Tibial artery (tissue), 4 donors: ENCODE measurements at regions not wholly inside any gene's neighbourhood (a gene's known extent, or its start where the extent isn't known, plus 50 kb on each side); places are given as distances from the start of the nearest gene placed in this dataset.
"Not testable (repeated sequence)": the region's sequence is repeated elsewhere in the genome, so short reads cannot be mapped to it uniquely, and the experiment has no call there.

Experiments
- DNase-seq, 2 donors: peaks; one replicate each; pipeline ENCODE4 v3.0.0-alpha.2; 2019
- H3K27ac ChIP-seq, 2 donors: fragments of 200-600 bp; sonication (generic) in 1 of 2; 1 replicate in 1 of 2; 2 replicates in 1 of 2; pipeline ENCODE4 v1.5.1; 2018 to 2019; ENCODE audit warnings: mild to moderate bottlenecking in 1 of 2
- H3K27me3 ChIP-seq, 2 donors: fragments of 200-600 bp; sonication (generic) in 1 of 2; one replicate each; pipeline versions ENCODE4 v1.5.1 to v1.6.0; 2016 to 2019
- H3K36me3 ChIP-seq, 3 donors: fragments of 200-600 bp; sonication (generic) in 2 of 3; one replicate each; pipeline ENCODE4 v1.5.1; 2016 to 2019; ENCODE audit warnings: mild to moderate bottlenecking in 2 of 3
- H3K4me1 ChIP-seq, 4 donors: fragments of 200-600 bp; sonication (generic) in 2 of 4; 1 replicate in 3 of 4; 2 replicates in 1 of 4; pipeline ENCODE4 v1.5.1; 2016 to 2019
- H3K4me3 ChIP-seq, 2 donors: fragments of 200-600 bp; sonication (generic) in 1 of 2; 1 replicate in 1 of 2; 2 replicates in 1 of 2; pipeline ENCODE4 v1.5.1; 2018 to 2019; ENCODE audit warnings: mild to moderate bottlenecking in 2 of 2
- H3K9me3 ChIP-seq, 3 donors: fragments of 200-600 bp; sonication (generic) in 1 of 3; one replicate each; pipeline ENCODE4 v1.5.1; 2016 to 2019
- intact Hi-C: fragments of 100-400 bp; cut with DNase I; formaldehyde crosslinking; loops from one replicate; pipeline ENCODE4 v1.15.0; 2023; ENCODE audit warnings: low total_unique reads
- TF ChIP-seq, protein P1 (sequence below), 2 experiments: fragments of 200-600 bp in 1 of 2; fragments of 450-650 bp in 1 of 2; IDR thresholded peaks; one replicate each; pipeline ENCODE4 v1.5.1; 2017 to 2019; ENCODE audit warnings: antibody characterized with exemption in 2 of 2, mild to moderate bottlenecking in 1 of 2, moderate library complexity in 1 of 2

DNA sequence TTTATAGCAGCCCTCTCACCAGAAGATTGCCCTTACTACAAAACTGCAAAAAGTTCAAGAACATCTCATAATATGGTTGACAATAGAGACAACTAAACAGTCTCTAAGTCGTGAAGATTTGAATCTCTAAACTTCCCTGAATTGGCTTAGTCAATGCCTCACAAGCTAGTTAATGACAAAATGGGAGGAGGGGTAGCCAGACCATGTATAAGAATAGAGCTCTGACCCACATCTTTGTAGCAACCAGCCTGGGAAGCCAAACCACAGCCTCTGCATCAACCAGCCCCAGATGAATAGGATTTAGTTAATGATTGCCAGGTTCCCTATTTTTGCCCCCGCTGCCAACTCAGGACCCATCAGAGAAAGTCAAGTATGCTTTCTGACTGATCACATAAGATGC lies 1265.9 kb upstream of the PCDH10 start:
- DNase-seq, H3K9me3 ChIP-seq, H3K4me3 ChIP-seq, H3K27ac ChIP-seq, H3K27me3 ChIP-seq, H3K36me3 ChIP-seq, H3K4me1 ChIP-seq, intact Hi-C loops: not testable (repeated sequence)

DNA sequence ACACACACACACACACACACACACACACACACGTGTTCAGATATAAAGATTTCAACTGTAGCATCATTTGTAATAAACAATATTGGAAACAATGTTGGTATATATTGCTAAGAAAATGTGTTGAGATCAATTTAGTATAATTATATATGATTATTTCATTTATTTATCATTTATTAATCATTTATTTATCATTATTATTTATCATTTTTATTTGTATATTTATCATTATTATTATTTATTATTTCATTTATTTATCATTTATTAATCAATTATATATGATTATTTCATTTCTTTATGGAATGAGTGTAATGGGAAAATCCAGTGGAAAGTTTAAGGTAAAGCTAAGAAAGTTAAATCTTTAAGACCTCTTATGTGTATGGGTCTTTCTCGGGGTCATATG lies 1223.4 kb upstream of the PCDH10 start:
- H3K4me1 ChIP-seq, H3K9me3 ChIP-seq, H3K36me3 ChIP-seq, H3K4me3 ChIP-seq, DNase-seq, intact Hi-C loops, H3K27ac ChIP-seq, H3K27me3 ChIP-seq: not testable (repeated sequence)

DNA sequence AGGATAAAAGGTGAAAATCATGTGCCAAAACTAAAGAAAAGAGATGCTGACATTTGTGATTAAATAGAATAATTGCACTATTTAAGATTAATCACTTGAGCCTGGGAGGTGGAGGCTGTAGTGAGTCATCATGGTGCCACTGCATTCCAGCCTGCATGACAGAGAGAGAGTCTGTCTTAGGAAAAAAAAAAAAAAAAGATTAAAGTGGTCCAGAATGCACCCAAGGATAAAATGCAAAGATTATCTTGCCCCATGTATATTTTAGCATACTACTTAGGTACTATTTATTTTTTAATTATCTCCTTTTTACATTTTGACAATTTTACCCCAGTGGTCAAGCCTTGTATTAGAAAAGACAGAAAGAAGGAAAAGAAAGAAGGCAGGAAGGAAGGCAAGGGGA lies 1181.4 kb upstream of the PCDH10 start:
- intact Hi-C loops, DNase-seq, H3K27ac ChIP-seq, H3K4me3 ChIP-seq, H3K9me3 ChIP-seq, H3K27me3 ChIP-seq, H3K36me3 ChIP-seq, H3K4me1 ChIP-seq: not testable (repeated sequence)

- Histone ChIP-seq H3K9me3 (peaks cover 0 to 11% (median 0%) of the 10 kb centered on the region in 3 donors), H3K4me1 (no peaks in the 10 kb centered on the region), H3K4me3 (peak overlapping the region in 1 of 2 donors; percentile 45), H3K36me3 (no peaks in the 10 kb centered on the region), H3K27ac (no peak overlapping the region), H3K27me3 (no peaks in the 10 kb centered on the region)
- TF ChIP-seq, protein P1, sequence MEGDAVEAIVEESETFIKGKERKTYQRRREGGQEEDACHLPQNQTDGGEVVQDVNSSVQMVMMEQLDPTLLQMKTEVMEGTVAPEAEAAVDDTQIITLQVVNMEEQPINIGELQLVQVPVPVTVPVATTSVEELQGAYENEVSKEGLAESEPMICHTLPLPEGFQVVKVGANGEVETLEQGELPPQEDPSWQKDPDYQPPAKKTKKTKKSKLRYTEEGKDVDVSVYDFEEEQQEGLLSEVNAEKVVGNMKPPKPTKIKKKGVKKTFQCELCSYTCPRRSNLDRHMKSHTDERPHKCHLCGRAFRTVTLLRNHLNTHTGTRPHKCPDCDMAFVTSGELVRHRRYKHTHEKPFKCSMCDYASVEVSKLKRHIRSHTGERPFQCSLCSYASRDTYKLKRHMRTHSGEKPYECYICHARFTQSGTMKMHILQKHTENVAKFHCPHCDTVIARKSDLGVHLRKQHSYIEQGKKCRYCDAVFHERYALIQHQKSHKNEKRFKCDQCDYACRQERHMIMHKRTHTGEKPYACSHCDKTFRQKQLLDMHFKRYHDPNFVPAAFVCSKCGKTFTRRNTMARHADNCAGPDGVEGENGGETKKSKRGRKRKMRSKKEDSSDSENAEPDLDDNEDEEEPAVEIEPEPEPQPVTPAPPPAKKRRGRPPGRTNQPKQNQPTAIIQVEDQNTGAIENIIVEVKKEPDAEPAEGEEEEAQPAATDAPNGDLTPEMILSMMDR (IDR thresholded peaks at IDR 0.05), result no peak
- intact Hi-C loops, result no loop called here
- no peak for DNase-seq
Observed at GRCh38 chr4:131974730-131975129, 1174.4 kb upstream of the PCDH10 start.

DNA sequence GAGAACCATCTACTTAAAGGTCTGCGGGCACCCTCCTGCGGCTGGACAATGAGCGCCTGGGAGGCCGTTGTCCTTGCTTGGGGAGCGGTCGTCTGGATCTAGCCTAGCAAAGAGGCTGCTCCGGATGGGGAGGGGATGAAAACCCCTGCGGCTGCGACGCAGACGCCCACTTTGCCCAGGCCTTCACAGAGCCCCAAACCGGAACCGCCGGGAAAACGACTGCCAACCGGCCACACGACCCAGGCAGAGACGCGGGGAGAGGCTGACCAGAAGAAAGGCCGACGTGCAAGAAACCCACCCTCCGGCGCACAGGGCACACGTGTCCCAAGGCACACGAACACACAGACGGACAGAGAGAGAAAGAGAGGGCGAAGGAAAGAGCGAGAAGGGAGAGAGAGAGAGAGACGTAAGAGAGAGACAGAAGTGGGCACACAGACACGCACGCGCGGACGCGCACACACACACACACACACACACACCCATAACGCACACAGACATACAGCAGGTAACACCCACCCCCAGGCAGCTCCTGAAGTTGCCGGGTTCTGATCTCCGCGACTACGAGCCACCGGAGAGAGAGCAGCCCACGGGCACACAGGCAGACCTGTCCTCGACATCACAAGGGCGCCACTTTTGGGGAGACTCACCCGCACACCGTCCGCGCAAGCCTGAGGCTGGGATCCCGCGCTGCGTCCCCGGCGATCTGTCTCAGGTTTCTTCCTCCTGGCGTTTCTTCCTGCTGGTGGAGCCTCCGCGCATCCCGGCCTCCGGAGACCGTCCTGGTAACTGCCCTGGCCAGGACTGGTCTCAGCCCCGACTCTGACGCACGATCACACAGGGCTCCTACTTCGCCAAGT lies 1173.6 kb upstream of the PCDH10 start:
- intact Hi-C loops, H3K27me3 ChIP-seq, DNase-seq, H3K27ac ChIP-seq, H3K4me1 ChIP-seq, H3K36me3 ChIP-seq: not testable (repeated sequence)
- H3K4me3 ChIP-seq, result peak overlapping the region; percentile 24 to 45
- H3K9me3 ChIP-seq, result peaks cover 0 to 11% (median 0%) of the 10 kb centered on the region in 3 donors

DNA sequence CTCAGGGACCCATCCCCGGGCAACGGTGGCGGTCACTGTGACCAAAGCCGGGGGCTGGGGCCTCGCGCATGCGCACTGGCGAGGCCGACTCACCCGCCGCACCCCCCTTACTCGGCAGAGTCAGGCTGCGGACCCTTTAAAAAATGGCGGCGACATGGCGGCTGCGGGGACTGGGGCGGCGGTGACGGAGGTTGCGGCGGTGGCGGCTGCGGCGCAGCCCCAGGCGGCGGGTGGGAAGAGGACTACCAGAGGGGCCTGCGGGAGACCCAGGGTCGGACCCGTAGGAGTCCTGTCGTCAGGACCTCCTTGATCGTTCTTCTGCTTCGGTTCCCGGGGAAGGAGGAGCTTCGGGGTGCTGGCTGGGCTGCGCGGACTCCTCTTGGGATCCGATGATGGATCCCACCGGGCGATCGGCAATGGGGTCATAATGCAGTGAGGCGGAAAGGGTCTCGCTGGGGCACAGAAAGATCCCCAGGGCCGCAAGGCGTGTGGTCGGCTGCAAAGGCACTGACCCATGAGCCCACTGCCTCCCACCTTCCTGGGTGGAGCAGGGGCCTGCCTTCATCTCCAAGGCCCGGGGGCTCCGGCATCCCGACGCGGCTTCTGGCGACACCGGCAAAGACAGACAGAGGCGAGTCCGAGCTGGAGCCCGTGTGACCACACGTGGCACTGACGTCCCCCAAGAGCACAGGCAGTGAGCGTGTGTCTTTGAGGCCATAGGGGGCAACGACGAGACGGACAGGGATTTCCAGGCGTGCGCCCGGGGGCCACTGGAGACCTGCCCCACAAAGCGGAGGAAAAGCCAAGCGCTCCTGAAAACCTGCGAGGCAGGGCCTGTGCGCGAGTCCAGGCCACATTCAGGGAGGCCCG lies 1172.7 kb upstream of the PCDH10 start:
- H3K4me3 ChIP-seq, result peak overlapping the region; percentile 24 to 45
- intact Hi-C loops, H3K27ac ChIP-seq, H3K4me1 ChIP-seq, H3K36me3 ChIP-seq, H3K27me3 ChIP-seq, DNase-seq: not testable (repeated sequence)
- peaks cover 0 to 11% (median 0%) of the 10 kb centered on the region in 3 donors for H3K9me3 ChIP-seq

- intact Hi-C loops, result no loop called here
- Histone ChIP-seq H3K4me1 (no peaks in the 10 kb centered on the region), H3K27me3 (no peaks in the 10 kb centered on the region), H3K27ac (no peak overlapping the region), H3K4me3 (no peak overlapping the region), H3K9me3 (peaks cover 0 to 11% (median 0%) of the 10 kb centered on the region in 3 donors), H3K36me3 (no peaks in the 10 kb centered on the region)
- TF ChIP-seq, protein P1 (IDR thresholded peaks at IDR 0.05), result no peak
- no peak for DNase-seq
Observed at GRCh38 chr4:131978120-131978519, 1171.0 kb upstream of the PCDH10 start.

DNA sequence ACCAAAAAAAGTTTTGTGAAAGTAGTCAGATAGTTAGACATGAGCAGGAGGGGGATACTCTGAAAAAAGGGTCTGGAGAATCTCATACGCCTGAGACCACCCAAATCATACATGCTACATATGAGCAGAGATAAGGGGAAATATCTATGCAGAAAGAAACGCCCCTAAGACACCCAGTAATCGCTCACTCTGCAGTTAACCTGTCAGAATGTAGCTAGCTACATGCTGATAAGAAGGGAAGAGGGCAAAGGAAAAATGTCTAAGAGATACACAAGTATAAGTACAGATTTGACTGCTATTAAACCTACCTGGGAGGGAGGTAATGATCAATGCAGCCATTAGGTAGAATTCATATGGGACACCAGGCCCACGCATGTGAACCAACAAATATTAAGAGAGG lies 1159.5 kb upstream of the PCDH10 start:
- H3K27me3 ChIP-seq, result no peaks in the 10 kb centered on the region
- TF ChIP-seq, protein P1 (IDR thresholded peaks at IDR 0.05), result no peak
- H3K4me3 ChIP-seq, result no peak overlapping the region
- no peaks in the 10 kb centered on the region for H3K36me3 ChIP-seq
- no peaks in the 10 kb centered on the region for H3K4me1 ChIP-seq
- DNase-seq, result no peak
- no peaks in the 10 kb centered on the region for H3K9me3 ChIP-seq
- intact Hi-C loops, result no loop called here
- H3K27ac ChIP-seq, result no peak overlapping the region
